HG03045 (cell line): ENCODE measurements at regions not wholly inside any gene's neighbourhood (a gene's known extent, or its start where the extent isn't known, plus 50 kb on each side); places are given as distances from the start of the nearest gene placed in this dataset.
"Not testable (repeated sequence)": the region's sequence is repeated elsewhere in the genome, so short reads cannot be mapped to it uniquely, and the experiment has no call there.

Experiments
- ATAC-seq: cut with Tn5 transposase; IDR thresholded peaks from one replicate; pipeline ENCODE4 v1.9.1; 2021; ENCODE audit warnings: mild to moderate bottlenecking, moderate library complexity; ENCODE audit not compliant: unreplicated experiment

DNA sequence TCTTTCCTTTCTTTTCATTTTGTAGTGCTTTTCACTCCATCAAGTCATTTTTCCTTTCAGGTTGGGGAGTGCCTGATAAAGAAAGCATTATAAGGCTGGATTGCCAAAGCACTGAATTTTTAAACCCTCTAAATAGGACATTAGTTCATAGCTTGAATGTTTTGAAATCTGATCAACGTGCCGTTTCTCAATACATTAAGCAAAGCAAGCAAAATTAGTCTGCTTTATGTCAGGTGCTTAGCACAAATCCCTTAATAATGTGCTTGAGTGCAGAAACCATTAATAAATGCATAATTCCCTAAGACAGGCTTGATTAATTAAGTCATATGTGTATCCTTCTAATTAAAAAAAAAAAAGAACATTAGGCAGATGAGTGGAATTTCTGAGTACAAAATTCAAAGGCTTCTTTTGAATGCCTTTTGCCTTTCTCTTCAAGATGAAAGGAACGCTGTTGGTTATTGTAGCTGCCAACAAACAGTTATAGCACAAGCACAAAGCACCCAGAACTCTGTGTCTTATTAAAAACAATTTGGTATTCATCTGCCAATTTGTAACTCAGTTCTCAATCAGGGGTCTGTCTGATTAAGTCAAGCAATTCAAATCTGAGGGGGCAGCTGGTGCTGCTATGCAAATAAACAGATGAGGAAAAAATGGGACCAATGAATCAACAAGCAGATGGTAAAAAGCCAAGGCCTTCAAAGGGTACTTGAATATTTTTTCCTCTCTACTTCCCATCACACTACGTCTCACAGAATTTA is 233.7 kb downstream of the TLE1 start:
- no peak for ATAC-seq

DNA sequence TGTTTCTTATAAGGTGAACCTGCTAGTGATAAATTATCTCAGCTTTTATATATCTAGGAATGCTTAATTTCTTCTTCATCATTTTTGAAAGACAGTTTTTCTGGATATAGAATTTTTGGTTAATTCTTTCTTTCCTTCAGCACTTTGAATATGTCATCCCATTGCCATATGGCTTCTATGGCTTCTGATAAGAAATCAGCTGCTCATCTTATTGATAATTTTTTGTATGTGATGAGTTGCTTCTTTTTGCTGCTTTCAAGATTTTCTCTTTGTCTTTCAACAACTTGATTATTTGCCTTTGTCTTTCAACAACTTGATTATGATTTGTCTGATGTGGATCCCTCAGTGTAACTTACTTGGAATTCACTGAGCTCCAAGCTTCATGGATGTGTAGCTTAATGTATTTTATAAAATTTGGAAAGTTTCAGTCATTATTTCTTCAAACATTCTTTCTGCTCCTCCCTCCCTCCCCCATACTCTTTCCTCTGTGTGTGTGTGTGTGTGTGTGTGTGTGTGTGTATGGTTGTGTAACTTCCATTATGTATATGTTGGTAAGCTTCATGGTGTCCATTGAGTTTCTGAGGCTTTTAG is 243.9 kb downstream of the TLE1 start:
- no peak for ATAC-seq

- ATAC-seq = no peak
Measured at GRCh38 chr9:81431641-81432040, 257.7 kb downstream of the TLE1 start.

DNA sequence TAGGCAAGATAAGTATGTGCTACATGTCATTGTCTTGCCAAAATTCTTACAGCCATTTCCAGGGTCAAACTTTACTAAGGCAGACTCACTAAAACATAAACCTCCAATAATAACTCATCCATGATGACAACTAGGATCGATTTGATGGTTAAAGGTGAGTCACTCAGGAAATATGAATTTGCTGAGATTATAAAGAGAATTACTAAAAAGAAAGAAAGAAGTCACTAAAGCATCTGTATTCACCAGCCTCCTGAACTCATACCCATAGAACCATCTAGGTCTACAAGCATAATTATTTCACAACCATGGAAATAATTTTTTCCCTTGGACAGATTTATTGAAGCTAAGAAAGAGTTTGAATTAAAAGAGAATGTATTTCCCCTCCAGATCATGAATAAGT is 258.6 kb downstream of the TLE1 start:
- no peak for ATAC-seq

GRCh38 chr9:81427870-81428269 is 261.5 kb downstream of the TLE1 start:
- no peak for ATAC-seq

DNA sequence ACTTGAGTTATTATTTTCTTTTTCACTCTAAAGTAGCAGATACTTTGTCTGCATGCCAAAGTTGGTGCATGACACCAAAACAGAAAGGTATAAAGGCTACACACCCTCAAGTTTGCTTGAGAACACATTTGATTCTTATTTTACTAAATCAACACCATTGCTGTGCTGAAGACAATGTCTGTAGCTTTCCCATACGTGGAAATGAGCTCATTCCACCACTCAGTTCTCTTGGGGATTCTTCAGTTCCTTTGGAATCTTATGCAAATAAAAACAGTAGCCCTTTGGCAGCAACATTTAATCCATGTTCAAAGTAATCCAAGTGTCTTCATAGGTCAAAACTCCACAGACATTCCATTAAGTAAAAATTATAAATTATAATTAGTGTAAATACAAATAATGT is 264.9 kb downstream of the TLE1 start:
- no peak for ATAC-seq

- no peak for ATAC-seq
Measured at GRCh38 chr9:81423589-81424326, 265.6 kb downstream of the TLE1 start.

DNA sequence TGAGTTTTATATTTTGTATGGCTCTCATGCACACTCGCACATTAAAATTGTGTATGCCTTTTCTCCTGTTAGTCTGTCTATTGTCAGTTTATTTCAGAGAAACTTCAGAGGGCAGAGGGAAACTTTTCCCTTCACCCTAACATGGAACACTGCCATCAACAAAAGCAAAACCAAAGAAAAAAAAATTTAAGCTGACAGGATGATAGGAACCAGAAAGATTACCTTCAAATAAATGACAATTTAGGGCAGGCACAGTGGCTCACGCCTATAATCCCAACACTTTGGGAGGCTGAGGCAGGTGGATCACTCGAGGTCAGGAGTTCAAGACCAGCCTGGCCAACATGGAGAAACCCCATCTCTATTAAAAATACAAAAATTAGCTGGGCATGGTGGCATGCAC is 268.3 kb downstream of the TLE1 start:
- not testable (repeated sequence) for ATAC-seq

GRCh38 chr9:81420024-81420423 is 269.3 kb downstream of the TLE1 start:
- ATAC-seq = no peak

- ATAC-seq = no peak
Measured at GRCh38 chr9:81417941-81418340, 271.4 kb downstream of the TLE1 start.

DNA sequence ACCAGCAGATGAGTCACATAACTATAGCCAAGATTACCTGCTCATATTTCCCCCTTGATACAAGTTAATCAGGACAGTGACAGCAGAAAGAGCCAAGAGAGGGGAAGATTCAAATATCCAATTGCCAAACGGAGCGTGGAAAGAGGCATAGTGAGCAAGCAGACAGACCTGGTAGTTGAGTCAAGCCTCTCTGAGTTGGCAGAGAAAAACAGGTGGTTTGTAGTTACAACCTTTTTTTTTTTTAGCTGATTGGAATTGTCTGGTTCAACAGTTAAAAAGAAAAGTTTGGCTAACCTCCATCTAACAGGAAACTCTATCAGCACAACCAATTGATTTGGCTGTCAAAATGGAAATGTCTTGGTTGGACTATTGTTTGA is 272.1 kb downstream of the TLE1 start:
- ATAC-seq = no peak

DNA sequence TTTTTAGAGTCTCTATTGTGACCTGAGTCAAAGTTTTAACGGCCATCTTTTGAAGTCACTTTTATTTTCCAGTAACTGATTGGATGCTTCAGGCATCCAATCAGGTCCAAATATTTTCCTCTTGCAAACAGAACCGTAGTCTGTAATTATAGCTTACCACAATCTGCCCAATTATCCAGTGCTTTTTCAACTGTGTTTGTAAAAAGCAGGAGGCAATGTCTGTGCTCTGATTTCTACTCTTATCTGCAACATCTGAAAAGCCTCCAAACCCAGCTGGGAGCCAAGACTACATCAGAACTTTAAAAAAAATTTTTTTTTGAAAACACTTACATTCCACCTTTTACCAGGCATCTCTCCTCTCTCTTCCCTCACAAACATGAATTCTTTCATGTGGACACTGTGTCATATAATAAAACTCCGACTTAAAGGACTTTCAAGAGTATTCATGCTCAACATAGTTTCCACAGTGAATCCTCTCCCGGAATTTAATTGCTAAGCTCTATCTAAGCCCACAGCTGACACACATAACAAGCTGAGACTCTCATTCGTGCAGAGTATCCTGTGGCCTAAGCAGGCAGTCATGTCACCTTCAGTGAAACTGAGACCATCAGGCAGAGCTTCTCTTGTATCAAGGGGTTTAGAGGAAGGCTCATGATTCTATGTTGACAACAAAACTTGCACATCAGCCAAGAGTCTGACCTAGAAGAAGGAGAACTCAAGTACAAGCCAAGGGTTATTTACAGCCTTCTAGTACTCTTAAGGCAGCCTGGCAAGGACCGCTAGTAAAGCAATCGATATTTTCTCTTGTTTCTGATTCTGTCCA is 272.7 kb downstream of the TLE1 start:
- ATAC-seq = no peak

GRCh38 chr9:81414836-81415235 is 274.5 kb downstream of the TLE1 start:
- no peak for ATAC-seq

DNA sequence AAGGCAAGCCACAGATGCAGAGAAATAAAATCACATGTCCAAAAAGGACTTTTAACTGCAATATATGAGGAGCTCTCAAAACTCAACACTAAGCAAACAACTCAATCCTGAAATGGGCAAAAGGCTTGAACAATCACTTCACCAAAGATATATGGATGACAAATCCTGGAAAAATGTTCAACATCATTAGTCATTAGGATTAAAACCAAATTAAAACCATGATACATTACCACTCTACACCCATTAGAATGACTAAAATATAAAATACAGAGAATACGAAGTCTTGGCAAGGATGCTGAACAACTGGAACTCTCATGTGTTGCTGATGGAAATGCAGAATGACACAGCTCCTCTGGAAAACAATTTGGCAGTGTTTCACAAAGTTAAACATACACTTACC is 277.4 kb downstream of the TLE1 start:
- no peak for ATAC-seq

DNA sequence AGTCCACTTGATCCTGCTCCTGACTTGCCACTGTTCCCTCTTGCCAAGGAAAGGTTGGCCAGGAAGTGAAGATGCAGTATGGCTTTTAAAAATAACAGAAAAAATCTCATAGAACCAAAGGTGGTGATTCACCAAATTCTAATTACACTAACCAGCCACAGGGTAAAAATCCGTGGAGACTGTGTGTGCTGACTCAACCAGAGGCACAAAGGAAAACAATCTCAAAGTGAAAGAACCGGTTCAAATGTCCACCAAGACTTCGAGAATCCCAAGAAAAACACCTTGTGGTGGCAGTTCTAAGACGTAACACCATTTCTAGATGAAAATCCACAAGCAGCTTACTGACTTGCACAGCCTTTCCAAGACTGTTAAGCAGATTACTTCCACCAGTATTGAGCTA is 279.1 kb downstream of the TLE1 start:
- ATAC-seq = no peak

- ATAC-seq = no peak
Measured at GRCh38 chr9:81408951-81409350, 280.4 kb downstream of the TLE1 start.

GRCh38 chr9:81404931-81405598 is 284.3 kb downstream of the TLE1 start:
- ATAC-seq = no peak

DNA sequence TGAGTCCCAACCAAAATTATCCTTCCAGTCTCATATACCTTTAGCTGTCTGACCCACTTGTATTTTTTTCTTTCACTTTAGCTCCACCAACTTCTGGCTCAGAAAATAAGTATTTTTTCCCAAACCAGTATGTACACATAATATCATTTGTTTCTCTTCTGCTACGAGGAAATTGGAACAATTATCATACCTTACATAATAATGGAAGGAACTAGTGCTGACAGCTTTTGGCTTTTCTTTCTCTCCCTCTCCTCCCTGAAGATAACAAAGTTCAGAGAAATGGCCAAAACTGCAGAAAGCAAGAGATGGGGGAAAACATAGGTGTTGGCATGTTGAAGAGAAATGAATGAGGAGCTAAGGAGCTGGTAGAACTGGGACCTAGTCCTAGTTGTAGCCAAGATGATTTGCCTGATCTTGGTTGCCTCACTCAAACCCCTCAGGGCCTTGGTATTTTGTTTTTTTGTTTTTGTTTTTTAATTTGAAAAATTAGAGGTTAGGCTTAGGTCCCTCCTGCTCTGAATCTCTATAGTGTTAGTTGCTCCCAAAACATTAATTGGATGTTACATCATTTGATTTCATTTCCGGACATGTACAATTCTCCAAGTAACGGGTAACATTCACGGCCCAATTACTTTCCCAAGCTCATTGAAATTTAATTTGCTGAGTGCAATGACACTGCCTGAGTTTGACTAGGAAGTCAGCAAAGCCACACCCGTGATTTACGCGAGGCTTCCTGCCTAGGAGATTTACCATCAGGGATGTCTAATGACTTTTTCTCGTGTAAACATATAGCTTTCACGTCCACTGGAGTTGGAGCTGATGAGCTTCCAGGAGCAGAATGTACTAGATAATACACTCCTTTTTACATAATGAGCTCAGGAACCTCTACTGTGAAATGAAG is 291.6 kb downstream of the TLE1 start:
- no peak for ATAC-seq

GRCh38 chr9:81396528-81396927 is 292.8 kb downstream of the TLE1 start:
- no peak for ATAC-seq

DNA sequence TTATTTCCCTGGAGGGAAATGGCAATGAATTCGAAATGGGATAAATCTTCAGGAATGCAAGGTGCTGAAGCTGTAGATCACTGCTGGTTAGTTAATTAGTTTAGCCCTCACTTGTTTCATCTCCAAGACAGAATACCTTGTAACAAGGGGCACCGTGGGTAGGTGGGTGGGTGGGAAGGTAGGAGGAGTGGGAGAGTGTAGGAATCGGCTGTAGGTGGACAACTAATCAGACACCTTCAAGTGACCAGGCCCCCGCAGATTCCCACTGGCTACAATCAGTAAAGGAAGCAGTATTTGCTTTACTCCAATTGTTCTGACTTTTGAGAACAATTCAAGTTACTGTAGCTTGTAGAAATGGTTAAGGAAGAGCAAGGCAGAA is 293.7 kb downstream of the TLE1 start:
- no peak for ATAC-seq
